Inflammatory macrophage treated with lipopolysaccharide for 4 hours (primary cell): ENCODE measurements at regions not wholly inside any gene's neighbourhood (a gene's known extent, or its start where the extent isn't known, plus 50 kb on each side); places are given as distances from the start of the nearest gene placed in this dataset.
"Not testable (repeated sequence)": the region's sequence is repeated elsewhere in the genome, so short reads cannot be mapped to it uniquely, and the experiment has no call there.

Source experiments
- DNase-seq: peaks from one replicate; pipeline ENCODE4 v3.0.0-alpha.2; 2020

DNA sequence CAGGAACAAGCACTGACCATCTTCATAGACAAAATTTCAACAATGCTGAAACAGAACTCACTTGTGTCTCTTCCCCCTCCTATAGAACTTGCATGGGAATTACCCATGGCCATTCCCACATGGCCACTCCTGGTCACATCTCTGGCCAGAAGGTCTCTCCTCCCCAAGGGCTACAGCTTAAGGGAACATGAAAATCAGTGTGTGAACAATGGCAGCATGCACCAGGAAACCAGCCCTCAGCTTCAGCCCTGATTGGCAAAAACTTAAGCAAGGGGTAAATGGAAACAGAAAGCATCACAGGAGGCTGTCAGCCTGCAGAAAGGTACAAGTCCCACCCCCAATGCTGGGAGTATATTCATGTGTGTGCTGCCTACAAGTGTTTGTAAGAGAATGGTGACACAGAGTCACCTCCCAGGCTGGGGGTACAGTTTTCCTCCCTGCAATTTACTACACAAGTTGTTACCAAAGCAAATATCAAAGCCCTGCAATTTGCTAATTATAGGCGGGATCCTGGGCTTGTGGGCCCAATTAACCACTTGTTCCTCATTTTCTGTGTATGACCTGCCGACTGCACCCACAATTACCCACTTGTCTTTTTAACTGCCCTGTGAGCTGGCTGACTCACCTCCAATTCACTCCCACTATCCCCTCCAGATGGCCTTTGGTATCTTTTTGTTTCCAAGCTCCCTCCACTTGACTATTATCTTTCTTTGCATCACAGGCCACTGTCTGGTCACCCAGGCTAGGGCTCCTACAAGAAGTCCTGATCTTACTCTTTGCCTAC is 84.4 kb upstream of the HES1 start:
- DNase-seq: peak; percentile 82

DNA sequence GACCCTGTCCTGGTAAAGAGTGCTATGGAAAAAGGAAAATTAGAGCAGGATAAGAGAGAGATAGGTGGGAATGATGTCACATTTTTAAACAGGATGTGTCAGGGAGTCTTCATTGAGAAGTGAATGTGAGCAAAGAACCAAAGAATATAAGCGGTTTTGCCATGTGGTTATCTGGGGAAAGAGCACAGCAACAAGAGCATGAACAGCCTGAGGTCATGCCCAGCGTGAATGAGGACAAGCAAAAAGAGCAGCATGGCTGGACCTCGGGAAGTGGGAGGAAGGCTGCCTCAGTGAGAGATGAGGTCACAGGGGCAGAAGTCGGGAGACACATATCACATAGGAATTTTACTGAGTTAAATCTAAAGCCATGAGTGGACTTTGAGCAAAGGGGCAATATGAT is 82.8 kb upstream of the HES1 start:
- no peak for DNase-seq

DNA sequence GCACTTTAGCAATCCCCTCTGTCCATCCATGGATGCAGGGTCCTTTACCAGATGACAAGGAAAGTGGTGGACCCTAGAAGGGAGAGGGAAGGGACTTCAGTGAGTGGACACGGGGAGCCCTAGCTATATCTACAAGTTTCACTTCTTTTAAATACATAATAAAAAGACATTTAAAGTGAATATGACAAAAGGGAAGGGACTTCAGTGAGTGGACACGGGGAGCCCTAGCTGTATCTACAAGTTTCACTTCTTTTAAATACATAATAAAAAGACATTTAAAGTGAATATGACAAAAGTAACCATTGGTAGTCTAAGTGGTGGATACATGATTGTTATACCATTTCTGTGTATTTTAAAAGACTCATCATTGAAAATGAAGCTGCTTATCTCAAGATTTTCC is 81.9 kb upstream of the HES1 start:
- peak; percentile 54 for DNase-seq

DNA sequence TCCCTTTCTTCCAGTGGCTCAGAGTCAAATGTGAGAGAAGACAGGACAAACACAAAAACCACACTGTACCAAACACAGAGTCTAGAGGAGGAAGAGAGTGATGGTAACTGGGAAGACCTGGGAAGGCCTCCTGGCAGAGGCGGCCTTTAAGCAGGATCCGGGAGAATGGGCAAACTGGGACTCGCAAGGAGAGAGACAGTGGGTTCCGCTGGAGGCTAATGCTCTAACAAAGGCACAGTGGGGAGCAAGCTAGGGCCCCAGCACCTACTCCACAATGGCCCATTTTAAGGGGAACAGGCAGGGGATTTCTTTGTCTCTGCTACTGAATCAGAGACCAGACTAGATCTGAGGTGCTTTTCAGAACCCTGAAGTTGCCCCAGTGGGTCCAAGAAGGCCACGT is 81.4 kb upstream of the HES1 start:
- DNase-seq: no peak

DNA sequence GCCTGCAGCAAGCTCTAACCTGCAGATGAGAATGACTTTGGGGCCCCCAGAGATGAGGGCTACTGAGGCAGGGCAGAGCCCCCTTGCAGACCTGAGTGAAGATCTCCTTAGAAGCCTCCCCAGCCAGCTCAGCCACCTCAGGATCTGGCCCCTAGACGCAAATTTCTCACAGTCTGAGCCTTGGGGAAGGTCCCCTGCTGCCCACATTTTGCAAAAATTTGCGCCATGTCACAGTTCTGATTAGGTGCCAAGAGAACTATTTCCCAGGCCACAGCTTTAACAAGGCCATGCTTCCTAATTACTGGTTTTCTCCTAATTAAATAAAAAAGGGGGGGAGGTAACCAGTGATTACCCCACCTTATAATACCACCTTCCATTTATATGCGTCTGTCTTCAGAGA is 81.0 kb upstream of the HES1 start:
- DNase-seq: no peak

DNA sequence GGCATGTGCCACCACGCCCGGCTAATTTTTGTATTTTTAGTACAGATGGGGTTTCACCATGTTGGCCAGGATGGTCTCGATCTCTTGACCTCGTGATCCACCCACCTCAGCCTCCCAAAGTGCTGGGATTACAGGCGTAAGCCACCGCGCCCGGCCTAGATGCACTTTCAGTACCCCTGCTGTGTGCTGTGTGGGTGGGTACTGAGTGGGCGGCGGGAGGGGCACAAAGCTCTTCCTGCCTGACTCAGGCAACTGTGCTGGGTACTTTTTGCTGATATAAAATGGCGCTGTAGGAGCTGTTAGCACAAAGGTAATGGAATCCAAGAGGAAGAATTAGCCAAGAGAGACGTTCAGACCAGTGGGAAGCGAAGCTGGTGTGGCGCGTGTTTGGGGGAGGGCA is 79.6 kb upstream of the HES1 start:
- DNase-seq: peak; percentile 40

DNA sequence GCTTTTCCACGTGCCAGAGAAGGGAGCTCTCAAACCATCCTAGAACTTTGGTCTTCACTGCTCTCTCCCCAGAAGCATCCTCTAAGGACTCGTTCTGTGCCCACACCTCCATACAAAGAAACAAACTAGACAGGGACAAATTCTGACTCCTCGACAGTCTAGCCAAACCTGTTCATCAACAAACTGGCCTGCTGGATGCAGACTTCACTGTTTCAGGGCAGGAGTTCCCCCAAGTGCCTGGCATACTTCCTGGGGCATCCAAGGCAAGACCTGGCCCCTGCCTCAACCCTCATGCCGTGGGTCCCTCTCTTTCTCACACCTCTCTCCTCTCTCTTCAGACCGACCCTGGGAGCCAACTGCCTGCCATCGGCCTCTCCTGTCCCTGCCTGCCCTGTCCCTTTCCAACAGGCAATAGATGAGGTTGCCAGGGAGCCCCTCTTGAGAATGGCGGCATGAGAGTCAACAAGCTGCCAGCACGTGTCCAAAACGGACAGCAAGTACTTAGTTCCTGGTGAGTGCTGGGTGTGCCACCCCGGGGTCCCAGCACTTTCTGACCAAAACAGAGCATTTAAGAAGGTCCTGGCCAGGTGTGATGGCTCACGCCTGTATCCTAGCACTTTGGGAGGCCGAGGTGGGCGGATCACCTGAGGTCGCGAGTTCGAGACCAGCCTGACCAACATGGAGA is 79.1 kb upstream of the HES1 start:
- no peak for DNase-seq

DNA sequence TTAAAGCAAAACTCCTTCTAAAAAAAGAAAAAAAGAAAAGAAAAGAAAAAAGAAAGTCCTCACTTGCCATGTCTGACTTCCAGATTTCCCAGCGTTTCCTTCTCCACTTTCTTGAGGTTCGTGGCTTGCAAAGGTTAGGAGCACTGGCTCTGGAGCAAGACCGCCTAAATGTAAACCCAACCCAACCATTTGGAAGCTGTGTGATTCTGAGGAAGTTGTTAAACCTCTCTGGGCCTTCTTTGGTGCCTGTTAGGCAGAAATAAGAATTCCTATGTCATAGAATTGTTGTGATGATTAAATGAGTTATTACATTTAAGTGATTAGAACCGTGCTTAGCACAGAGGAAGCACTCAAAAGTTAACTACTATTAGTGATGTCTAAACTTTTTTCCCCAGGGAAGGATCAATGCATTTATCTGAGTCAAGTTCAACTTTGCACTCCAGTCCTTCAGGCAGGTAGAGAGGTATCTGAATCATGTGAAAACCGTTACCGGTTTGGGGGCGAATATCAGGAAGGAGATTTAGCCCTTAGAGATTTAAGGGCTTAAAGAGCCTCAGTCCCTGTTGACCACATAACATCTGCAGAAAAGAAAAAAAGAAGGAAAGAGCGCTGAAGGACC is 78.3 kb upstream of the HES1 start:
- no peak for DNase-seq

DNA sequence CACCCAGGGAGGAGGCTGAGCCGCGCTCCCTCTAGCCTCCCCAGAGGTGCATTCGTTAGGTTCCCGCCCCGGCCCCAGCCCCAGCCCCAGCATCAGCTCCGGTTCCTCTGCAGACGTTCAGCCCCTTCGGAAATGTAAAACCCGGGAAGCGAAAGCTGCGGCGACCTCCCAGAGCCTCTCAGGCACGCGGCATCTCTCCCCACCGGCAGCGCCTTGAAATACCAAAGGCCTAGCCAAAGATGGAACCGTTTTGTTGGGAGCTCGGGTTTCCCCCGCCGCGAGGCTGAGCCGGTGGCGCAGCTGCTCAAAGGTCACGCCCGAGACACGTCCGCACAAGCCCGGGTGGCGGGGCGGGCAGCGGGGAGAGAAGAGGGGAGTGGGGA is 77.8 kb upstream of the HES1 start:
- DNase-seq: peak; percentile 45

DNA sequence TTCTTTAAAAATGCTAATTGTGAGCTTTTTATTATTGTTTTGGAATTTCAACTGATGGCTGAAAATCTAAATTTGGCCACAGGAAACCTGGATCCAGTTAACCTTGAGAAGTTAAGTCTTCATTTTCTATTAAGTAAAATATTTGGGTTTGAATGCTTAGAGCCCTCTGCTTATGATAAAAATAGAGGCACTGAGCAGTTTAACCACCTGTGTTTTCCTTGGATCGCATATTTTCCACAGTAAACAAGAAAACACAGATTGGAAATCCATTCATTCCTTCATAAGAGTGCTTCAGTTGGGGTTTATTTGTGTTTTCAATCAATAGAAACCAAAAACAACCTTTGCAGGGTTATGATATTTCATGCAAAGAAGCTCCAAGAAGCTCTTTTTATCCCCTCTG is 77.2 kb upstream of the HES1 start:
- no peak for DNase-seq

DNA sequence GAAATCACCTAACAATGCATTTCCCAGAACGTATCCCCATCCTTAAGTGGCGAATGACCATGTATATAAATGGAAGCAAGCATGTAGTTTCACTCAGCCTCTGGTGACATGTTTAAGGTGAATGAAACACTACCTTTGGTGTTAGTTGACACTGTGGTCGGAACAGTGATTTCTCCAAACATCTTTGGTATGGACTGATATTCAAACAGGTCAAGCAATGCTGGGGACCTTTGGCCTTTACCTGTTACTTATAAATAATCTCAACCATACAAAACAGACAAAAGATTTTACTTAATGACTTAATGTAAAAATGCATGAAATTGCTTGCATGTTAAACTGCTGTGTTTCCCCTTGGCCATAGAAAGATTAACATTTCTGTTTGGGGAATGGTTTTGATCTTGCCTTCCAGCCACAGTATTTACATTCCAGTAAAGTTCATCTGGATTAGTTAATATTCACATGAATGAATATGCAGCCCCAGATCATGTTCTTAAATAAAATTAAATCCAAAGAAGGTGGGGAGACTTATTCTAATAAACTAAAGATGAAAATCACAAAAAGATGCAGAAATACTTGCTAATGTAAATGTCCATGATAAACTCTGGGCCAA is 74.4 kb upstream of the HES1 start:
- no peak for DNase-seq

DNA sequence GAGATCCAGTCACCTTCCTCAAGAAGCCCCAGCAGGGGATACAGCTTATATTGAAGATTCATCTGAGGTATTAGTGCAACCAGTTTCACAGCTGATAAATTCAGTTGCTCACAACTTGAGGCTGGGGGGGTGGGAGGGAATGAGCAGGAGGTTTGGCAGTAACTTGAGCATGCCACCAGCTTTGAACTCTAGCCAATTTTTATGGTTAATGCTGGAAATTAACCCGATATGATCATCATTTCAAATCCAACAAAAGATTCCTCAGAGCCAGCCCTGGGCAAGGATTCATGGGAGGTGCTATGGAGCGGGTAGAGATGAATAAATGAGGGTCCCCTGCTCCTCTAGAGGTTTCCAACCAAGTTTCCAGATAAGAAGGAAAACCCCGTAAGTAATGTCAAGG is 73.1 kb upstream of the HES1 start:
- DNase-seq: no peak

DNA sequence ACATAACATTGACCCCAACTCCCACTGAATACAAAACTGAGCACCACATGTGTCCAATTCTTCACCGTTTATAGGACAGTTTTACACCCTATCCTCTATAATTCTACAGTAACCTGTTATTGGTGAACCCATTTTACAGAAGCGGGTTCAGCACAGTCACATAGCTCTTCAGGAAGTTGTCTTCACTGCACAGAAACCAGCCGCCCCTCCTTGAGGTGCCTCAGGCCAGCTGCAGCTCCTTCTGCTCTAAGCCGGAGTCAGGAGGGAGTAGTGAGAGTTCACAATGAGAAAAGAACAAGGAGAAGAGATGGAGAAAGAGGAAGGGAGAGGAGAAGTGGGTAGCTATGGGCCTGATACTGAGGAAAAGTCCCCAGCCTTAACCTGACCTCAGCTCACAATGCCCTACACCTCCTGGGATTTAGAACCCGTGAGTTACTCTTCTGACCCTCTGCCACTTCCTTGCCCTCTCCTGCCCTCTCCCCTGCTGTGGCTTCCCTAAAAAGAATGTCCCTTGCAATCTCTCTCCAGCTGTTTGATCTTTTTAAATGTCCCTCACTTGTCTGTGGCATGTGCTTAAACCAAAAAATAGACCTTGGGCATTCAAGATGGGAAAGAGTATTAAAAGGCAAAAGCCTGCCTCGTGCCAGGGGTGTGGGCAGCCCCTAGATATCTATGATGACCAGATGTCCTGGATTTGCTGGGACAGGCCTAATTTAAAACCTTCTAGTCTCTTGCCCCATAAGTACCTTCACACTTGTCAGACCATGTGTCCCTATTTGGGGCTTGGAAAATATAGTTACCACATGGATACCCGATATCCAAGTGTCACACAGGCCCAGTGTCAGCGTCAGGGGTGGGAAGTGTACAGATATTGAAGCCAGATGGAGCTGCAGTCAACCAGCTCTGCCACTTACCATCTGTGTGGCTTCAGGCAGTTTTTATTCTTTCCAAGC is 71.3 kb upstream of the HES1 start:
- no peak for DNase-seq

DNA sequence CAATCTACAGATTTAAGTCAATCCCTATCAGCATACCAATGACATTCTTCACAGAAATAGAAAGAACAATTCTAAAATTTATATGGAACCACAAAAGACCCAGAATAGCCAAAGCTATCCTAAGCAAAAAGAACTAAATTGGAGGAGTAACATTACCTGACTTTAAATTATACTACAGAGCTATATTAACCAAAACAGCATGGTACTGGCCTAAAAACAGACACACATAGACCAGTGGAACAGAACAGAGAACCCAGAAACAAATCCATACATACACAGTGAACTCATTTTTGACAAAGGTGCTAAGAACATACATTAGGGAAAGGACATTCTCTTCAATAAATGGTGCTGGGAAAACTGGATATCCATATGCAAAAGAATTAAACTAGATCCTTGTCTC is 68.6 kb upstream of the HES1 start:
- not testable (repeated sequence) for DNase-seq

DNA sequence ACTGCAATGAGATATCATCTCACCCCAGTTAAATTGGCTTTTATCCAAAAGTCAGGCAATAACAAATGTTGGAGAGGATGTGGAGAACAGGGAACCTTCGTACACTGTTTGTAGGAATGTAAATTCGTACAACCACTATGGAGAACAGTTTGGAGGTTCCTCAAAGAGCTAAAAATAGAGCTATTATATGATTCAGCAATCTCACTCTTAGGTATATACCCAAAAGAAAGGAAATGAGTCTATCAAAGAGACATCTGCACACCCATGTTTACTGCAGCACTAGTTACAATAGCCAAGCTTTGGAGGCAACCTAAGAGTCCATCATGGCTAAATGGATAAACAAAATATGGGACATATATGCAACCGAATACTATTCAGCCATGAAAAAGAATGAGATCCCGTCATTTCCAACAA is 68.0 kb upstream of the HES1 start:
- DNase-seq: no peak

DNA sequence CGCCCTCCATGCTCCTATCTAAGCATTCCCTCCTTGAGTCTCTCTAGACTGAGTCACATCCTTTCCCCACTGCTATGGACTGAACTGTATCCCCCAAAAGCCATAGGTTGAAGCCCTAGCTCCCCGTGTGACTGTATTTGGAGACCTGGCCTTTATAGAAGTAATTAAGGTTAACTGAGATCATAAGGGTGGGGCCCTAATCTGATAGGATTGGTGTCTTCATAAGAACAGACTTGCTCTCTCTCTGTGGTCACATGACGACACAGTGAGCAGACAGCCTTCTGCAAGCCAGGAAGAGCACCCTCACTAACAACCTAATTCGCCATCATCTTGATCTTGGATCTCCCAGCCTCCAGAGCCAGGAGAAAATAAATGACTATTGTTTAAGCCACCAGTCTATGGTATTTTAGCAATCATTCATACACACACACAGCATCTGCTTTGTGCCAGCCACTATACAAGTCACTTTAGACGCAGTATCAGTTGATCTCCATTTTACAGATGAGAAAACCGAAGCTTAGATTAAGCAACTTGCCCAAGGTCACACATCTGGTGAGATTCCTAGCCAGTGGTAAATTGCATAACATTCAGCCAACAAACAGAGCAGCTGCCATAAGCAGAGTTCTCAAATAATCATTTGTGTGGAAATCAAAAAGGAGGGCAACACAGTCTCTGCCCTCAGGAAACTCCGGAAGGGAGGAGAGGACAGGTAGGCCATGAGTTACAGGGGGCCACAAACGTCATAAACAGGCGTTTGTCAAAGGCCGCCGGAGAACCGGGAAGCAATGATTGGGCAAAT is 66.3 kb upstream of the HES1 start:
- DNase-seq: peak; percentile 34

DNA sequence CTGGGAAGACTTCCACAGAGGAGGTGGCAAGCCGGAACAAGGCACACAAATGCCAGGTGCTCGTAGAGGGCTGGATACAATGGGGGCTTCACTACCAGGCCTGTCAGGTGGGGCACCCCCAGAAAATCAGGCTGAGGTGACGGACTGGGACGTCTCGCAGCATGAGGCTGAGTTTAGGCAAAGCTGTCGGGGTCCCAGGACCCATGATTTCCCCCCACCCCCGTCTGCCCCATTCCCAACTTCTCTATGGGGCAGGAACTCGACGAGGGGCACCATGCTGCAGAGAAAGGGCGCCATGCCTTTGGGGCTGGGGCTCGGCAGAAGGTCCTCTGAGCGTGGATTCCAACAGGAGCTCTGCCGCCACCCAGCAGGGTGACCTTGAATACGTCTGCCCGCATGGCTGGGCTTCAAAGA is 65.7 kb upstream of the HES1 start:
- DNase-seq: no peak

DNA sequence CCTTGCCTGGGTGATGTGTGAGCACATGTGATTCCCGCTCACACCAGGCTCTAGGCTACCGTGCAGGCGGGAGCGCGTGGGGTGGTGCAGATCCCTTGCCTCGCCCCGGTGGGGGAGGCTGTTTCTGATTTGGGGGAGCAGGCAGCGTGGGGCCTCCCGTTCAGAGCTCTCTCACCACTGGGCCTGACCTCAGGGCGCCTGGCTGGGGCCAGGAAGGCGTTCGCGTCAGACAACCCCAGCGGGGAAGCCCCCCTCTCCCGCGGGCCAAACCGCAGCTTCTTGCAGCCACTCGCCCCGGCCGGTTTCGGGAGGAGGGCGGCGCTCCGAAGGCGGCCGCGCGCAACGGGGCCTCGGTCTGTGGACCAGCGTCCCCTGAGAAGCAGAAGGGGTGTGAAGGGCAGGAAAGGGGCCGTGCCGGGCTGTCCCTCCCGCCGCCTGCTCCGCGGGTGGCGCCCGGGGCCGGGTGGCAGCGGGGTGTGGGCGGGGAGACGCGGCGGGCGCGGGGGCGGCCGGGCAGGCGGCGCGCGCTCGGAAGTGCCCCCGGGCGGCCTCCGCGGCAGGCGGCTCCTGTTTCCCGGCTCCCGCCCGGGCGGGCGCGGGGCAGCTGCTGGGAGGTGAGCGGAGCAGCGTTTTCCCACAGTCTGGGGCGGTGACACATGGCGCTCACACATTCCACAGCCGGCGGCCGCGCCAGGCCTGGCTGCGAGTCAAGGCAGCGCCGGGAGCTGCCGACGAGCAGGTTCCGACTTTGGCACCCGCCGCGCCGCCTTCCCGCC is 65.1 kb upstream of the HES1 start:
- peak; percentile 88 for DNase-seq

DNA sequence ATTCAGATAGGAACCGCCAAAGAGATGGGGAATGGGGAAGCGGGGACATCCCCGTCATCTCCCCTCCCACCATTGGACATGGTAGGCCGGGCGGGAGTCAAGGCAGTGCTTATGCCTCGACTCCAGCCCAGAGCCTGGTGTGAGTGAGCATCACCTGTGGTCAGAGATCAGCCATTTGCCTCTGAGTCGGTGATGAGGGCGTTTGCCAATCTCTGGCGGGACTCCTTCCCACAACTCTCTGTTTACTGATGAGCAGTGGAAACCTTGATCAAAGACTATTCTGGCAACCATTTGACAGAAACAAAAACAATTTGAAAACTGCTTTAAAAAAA is 63.9 kb upstream of the HES1 start:
- DNase-seq: peak; percentile 58

DNA sequence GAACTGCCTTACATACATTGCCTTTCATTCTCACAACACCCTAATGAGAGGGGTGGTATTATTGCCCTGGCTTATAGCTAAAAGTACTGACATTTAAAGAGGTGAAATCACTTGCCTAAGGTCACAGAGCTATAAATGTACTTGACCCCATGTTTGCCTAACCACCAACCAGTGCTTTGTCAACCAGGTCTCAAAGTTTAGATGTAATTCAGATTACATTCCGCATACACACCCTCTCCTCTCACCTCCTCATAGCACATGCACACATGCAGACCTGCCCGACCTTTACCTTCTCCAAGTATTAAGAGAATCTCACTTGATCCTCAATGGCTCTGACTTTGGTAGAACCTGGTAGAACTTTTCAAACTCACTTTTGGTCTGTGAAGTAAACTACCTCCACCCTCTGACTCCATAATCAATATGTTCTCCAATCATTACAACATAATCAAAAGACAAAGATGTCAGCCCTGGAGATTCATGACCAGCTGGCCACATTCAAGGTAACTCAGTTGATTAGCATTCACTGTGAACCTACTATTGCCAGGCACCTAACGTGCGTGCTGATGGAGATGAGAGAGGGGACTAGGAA is 63.2 kb upstream of the HES1 start:
- no peak for DNase-seq

DNA sequence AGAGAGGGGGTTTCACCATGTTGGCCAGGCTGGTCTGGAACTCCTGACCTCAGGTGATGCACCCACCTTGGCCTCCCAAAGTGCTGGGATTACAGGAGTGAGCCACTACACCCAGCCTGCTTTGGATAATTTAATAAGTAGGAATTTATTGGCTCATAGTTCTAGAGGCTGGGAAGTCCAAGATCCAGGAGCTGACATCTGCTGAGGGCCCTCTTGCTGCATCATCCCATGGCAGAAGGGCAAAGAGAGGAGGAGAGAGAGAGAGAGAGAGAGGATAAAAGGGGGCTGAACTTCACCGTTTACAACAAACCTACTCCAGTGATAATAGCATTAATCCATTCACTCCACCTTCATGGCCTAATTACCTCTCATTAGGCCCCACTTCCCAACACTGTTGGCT is 62.0 kb upstream of the HES1 start:
- no peak for DNase-seq
